GM20000 (cell line): ENCODE measurements at regions not wholly inside any gene's neighbourhood (a gene's known extent, or its start where the extent isn't known, plus 50 kb on each side); places are given as distances from the start of the nearest gene placed in this dataset.
A peak's percentile ranks its signal among the peaks of the same experiment; 100 is the strongest.

Source experiments
- DNase-seq: peaks from one replicate; pipeline ENCODE4 v3.0.0; 2012; ENCODE audit warnings: low spot score
- CTCF ChIP-seq: IDR thresholded peaks from 2 replicates; pipeline ENCODE4 v1.5.1; 2012; ENCODE audit warnings: mild to moderate bottlenecking, control low read depth; ENCODE audit errors: extremely low read depth, missing control alignments

- TF ChIP-seq CTCF = no peak
- DNase-seq = no peak
These were observed 758.4 kb upstream of the GCFC2 start for GRCh38 chr2:76469066-76469465.

GRCh38 chr2:76467326-76467725 is 756.6 kb upstream of the GCFC2 start:
- TF ChIP-seq CTCF = no peak
- no peak for DNase-seq

- TF ChIP-seq CTCF = no peak
- no peak for DNase-seq
These were observed 753.6 kb upstream of the GCFC2 start for GRCh38 chr2:76464310-76464709.

GRCh38 chr2:76461431-76461830 is 750.7 kb upstream of the GCFC2 start:
- DNase-seq = no peak
- TF ChIP-seq CTCF = no peak

GRCh38 chr2:76455910-76456309 is 745.2 kb upstream of the GCFC2 start:
- no peak for TF ChIP-seq CTCF

GRCh38 chr2:76450024-76450475 is 739.3 kb upstream of the GCFC2 start:
- no peak for TF ChIP-seq CTCF
- DNase-seq = peak; percentile 2

More at GRCh38 chr2:76455910-76456309, 745.2 kb upstream of the GCFC2 start:
- no peak for DNase-seq

GRCh38 chr2:76448956-76449355 is 738.2 kb upstream of the GCFC2 start:
- TF ChIP-seq CTCF = no peak
- DNase-seq = no peak
